ENCODE measurements at regions not wholly inside any gene's neighbourhood (a gene's known extent, or its start where the extent isn't known, plus 50 kb on each side); places are given as distances from the start of the nearest gene placed in this dataset.
"Not testable (repeated sequence)": the region's sequence is repeated elsewhere in the genome, so short reads cannot be mapped to it uniquely, and the experiment has no call there.

DNA sequence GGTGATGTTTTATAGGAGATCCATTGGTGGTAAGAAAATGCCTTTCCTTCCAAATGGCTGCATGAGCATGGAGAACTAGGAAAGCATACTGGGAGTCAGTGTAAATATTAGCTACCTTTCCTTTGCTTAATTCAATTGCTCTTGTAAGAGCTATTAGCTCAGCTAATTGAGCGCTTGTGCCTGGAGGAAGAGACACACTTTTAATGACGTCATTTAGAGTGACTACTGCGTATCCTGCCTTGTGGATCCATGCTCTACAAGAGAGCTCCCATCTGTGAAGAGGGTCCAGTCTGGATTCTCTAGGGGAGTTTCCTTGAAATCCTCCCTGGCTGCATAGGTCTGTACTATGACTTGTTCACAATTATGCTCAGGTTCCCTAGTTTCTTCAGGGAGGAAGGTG is 63.8 kb upstream of the ARRDC3 start:
- not testable (repeated sequence) for DNase-seq

DNA sequence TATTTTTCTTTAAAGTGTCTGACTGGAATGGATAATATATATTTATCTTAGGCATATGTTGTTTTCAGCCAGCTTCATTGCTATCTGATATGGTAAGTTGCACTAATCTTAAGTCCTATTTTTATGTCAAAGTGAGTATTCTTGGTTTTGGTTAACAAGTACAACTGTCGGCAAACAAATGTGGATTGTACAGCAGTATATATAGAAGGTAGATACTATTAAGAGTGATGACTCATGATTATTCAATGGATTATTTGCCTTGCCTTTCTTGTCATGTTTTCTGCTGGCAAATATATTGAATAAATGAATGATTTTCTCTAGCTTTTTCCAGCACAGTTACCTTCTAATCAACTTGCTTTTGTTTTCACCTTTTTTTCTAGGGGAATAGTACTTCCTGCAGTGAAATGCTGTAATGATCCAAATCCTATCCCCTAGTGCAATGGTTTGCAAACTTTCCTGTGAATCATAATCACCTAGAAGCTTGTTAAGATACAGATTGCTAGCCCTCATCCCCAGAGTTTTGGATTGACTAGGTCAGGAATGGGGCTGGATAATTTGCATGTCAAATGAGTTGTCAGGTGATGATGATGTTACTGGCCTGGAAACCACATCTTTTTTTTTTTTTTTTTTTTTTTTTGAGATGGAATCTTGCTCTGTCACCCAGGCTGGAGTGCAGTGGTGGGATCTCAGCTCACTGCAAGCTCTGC is 60.8 kb upstream of the ARRDC3 start:
- no peak for DNase-seq

DNA sequence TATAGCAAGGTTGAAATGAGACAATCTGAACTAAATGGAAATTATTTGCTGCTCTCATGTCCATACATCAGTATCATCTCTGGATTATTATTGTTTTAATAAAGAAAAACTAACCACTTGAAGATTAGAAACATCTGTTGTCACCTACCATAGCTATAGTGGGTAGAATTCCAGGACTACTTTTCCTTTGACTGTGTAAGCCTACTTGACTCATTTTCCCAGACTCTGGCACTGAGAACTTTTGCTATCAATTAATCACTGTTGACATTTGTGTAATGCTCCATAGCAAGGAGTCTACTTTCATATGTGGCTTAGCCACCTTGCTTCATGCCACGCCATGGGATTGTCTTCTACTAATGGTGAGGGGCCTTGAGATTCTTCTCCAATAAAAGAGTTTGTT is 59.9 kb upstream of the ARRDC3 start:
- no peak for DNase-seq

DNA sequence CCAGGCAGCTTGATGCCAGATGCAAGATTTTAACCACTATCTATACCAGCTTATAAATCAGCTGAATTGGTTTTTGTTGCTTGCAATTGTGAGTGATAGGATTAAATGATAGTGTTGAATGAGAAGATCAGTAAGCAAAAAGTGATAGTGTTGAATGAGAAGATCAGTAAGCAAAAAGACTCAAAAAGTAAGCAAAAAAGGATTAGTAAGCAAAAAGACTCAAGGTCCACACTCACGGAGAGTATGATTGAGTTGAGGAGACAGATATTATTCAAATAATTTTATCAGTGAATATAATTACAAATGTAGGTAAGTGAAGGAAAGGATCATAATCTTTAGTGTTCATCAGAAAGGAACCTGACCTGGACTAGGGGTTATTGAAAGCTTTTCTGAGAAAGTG is 58.0 kb upstream of the ARRDC3 start:
- no peak for DNase-seq

DNA sequence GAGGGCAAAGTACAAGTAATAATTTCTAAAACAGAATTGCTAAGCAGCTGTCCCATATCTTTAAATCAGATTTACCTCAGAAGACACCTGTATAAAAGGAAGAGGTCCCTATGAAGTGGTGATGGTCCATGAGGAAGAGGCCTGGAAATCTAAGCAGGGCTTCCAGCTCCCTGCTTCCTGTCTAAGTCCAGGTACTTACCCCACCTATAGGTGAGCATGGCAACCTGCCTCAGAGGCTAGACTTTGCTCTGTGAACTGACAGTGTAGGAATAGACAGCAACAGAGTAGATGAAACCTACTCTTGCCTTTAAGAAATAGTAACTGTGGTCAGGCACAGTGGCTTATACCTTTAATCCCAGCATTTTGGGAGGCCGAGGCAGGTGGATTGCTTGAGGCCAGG is 55.8 kb upstream of the ARRDC3 start:
- no peak for DNase-seq

DNA sequence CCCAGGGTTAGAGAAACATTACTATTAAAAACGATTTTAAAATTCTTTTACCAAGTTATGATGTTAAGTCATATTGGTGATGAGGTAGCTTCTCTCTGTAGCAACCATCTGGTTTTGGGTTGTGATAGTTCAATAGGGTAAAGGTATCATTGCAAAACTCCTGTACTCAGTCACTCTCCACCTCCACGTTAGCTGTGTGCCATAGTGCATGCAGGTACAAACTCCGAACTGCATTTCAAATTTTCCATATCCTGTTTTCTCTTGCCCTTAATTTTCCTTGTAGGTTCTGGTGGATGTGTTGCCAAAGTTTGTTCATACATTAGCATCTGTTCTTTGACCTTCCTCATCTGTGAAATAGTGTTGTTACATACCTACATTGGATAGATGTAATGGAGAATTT is 53.1 kb upstream of the ARRDC3 start:
- DNase-seq = no peak

DNA sequence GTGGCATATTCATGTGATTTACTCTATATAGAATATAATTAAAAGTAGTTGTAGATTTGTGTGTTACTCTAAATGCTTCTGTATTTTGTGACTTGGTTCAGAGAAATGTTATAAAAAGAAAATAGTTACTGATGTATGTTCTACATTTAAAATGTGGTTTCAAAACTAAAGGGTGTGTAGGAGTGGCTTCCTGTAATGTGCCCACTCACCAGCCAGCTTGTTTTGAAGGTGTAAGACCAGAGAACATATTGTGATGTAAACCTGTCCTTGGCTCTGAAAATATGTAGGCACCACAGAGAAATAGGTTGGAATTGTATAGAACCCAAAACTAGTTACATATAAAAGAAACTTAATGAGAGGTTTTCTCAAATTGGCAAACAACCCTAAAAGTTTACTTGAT is 51.2 kb upstream of the ARRDC3 start:
- DNase-seq = no peak

DNA sequence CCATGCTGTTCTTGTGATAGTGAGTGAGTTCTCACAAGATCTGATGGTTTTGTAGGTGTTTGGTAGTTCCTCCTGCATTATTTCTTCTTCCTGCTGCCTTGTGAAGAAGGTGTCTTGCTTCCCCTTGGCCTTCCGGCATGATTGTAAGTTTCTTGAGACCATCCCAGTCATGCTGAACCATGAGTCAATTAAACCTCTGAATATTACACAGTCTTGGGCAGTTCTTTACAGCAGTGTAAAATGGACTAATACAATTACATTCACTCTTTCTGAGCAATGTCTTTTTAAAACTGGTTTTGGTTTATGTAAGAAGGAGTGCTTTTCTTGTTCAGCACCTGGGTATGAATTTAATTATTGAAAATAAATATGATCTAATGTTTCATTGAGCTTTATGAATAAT is 50.7 kb upstream of the ARRDC3 start:
- DNase-seq = no peak
